Astrocyte (in vitro differentiated cells and primary cell): ENCODE measurements at regions not wholly inside any gene's neighbourhood (a gene's known extent, or its start where the extent isn't known, plus 50 kb on each side); places are given as distances from the start of the nearest gene placed in this dataset.

Source experiments
- CTCF ChIP-seq: IDR thresholded peaks from 2 replicates; pipeline ENCODE4 v1.5.1; 2011; ENCODE audit warnings: low read depth, mild to moderate bottlenecking, inconsistent platforms, low read length, moderate library complexity; ENCODE audit not compliant: insufficient read depth
- EZH2 ChIP-seq: IDR thresholded peaks from 2 replicates; pipeline ENCODE4 v1.6.1; 2012; ENCODE audit warnings: mild to moderate bottlenecking, low read length, inconsistent platforms; ENCODE audit not compliant: insufficient read depth

- TF ChIP-seq CTCF, result no peak
- no peak for TF ChIP-seq EZH2
Measured at GRCh38 chr6:121748850-121749249, 313.4 kb downstream of the GJA1 start.
